HG02884 (cell line): ENCODE measurements at regions not wholly inside any gene's neighbourhood (a gene's known extent, or its start where the extent isn't known, plus 50 kb on each side); places are given as distances from the start of the nearest gene placed in this dataset.
"Not testable (repeated sequence)": the region's sequence is repeated elsewhere in the genome, so short reads cannot be mapped to it uniquely, and the experiment has no call there.

Experiments used
- ATAC-seq: cut with Tn5 transposase; IDR thresholded peaks from one replicate; pipeline ENCODE4 v1.9.1; 2021; ENCODE audit warnings: mild to moderate bottlenecking, moderate library complexity; ENCODE audit not compliant: unreplicated experiment

DNA sequence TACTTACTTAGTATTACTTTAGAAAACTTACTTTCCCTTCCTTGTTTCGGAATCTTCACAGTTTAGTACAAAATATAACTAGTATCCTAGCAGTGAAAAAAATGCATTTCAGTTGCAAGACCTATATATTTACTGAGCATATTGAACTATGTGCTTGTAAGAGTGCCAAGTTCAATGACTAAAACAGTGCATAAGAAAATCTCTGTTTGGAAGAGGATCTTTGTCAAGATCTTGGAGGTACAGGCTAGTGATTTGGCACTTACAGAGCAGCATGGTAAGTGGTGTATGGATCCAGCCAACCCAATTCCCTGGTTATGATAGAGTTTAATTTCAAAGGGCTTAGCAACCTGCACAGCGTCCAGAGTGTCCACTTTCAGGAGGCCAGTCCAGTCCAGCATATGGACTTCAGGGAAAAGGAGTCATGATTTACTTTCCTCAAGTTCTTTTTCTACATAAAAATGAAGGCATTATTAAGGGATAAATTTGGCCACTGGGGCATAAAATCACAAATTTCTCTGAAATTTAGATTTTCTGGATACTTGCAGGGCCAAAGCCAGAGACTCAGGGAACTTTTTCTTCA, 625.8 kb upstream of the BCHE start:
- no peak for ATAC-seq

DNA sequence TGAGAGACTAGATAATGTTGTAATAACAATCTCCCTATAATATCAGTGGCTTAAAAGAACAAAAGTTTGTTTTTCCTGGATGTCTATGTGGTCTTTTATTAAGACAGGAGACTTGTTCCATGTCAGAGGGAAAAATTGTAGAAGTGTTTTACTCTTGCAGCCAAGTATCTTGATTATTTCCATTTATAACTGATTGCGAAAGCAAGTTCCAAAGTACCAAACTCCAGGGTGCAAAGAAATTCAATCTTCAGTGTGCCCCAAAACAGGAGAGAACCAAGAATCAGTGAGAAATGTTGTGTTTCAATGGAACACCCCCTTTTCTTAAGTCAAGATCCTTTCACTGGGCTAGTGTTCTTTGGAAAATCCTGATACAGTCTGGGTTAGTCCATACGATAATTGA, 624.4 kb upstream of the BCHE start:
- ATAC-seq, result no peak

DNA sequence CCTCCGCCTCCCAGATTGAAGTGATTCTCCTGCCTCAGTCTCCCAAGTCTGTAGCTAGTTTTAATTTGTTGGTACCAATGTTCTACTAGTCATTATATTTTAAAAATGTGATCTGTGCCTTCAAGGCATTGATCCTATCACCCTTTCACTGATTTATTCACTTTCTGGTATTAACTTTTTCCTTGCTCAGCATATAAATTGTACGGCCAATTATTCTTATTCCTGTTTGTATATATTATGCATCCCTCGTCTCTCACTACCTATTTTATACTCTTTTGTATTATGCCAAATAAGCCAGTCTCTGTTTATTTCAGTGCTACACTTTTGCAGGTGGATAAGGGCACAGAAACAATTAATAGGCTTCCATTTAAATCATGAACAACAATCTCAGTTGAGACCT, 620.2 kb upstream of the BCHE start:
- no peak for ATAC-seq

DNA sequence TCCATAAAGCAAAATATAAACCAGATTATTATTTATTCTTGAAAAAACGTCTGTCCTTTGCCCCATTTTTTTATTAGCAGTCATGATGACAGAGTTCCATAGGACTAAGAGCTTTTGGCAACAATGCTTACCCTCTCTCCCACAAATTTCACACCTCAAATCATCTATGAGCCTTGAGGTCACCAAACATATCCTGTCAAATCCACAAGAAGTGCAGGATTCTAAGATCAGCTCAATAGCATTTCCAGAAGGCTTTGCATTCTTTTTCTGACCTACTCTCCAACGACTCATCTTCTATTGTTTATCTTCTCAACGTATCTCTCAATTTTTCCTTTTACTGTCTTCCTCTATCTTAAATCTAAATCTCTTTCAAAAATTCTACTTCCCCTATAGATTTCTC, 619.1 kb upstream of the BCHE start:
- ATAC-seq, result no peak

DNA sequence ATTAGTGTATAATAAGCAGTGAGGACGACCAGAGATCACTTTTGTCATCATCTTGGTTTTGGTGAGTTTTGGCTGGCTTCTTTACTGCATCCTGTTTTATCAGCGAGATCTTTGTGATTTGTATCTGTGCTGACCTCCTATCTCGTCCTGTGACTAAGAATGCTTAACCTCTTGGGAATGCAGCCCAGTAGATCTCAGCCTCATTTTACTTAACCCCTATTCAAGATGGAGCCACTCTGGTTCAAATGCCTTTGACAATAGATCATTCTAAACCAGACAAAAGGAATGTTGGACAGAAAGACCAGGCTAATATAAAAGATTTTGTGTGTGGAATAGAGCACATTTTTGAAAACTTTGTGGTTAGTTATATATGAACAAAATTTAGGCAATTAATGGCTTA, 618.5 kb upstream of the BCHE start:
- no peak for ATAC-seq

DNA sequence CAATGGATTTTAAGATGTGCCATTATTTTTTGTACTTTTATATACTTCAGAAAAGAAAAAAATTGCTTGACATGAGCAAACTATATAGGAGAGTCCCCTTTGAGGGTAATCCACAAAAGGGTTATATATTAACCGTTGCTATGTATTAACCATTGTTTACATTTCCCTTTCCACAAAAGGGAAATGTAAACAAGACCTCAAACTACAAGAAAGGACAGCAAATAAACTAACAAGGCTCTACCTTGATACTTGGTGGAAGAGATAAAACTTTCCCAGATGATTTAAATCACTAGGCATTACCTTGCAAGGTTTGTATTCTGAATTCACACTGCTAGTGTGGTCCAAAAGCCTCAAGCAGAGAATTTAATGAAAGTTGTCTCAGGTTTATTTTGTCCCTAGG, 616.3 kb upstream of the BCHE start:
- no peak for ATAC-seq

DNA sequence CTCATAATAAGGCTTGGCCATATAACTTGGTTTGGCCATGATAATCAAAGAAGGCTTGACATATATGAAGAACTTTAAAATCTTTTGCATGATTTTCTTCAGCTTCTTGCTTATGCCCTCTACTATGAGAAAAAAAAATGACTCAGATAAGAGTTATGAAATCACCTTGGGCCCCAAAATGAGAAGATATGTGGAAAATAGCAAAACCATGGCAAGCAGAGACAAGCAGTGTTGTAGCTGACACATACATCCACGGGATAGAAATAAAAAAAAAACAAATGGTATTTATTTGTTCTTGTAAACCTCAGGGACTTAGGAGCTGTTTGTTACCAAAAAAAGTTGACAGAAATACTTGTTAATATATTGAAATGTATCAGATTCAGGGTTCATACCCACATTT, 614.8 kb upstream of the BCHE start:
- ATAC-seq, result no peak

DNA sequence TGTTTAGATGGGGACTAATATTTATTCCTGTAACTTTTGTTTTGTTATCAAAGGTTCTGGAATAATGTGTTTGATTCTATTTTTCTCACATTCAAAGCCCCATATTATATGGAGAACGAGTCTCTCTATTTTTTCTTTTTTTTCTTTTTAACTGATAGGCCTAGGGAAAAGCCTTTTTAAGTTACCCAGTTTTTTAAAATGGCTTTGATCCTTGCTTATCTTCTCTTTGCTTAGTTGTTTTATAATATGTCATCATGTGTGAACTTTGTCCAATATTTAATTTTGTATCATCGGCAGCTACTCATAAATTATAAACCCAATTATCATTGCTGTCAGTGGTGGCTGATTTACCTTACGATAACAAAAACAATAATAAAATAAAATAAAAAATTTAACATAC, 610.3 kb upstream of the BCHE start:
- ATAC-seq, result no peak

DNA sequence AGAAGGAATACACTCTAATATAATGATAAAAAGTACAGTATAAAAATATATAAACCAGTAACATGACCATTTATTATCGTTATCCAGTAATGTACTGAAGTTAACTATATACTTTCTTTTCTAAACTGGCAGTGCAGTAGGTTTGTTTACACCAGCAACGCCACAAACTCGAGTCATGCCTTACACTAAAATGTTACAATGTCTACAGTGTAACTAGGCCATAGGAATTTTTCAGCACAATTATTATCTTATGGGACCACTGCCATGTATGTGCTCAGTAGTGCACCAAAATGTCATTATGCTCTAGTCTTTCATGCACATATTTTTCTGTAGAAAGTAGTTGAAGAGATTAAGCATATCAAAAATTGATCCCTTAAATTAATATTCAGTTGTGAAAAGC, 609.8 kb upstream of the BCHE start:
- no peak for ATAC-seq

DNA sequence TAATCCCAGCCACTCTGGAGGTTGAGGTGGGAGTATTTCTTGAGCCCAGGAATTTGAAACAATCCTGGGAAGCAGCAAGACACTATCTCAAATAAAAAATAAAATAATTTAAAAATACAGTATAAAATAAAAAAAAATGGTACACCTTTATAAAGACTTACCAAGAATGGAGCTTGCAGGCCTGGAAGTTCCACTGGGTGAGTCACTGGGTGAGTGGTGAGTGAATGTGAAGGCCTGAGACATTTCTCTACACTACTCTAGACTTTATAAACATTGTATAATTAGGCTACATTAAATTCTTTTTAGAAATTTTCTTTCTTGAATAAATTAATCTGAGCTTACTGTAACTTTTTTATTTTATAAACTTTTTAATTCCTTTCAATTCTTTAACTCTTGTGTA, 609.1 kb upstream of the BCHE start:
- no peak for ATAC-seq

DNA sequence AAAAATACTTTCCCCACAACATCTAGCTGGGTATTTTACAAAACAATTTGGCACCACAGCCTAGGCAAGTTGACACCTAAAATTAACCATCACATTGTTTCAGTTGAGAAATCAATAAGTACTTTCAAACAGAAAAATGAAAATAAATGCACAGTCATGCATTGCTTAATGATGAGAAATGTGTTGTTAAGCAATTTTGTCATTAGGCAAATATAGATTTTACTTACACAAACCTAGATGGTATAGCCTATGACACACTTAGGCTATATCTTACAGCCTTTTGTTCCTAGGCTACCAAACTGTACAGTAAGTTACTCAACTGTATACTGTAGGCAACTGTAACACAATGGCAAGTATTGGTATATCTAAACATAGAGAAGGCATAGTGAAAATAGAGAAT, 608.6 kb upstream of the BCHE start:
- ATAC-seq, result no peak

DNA sequence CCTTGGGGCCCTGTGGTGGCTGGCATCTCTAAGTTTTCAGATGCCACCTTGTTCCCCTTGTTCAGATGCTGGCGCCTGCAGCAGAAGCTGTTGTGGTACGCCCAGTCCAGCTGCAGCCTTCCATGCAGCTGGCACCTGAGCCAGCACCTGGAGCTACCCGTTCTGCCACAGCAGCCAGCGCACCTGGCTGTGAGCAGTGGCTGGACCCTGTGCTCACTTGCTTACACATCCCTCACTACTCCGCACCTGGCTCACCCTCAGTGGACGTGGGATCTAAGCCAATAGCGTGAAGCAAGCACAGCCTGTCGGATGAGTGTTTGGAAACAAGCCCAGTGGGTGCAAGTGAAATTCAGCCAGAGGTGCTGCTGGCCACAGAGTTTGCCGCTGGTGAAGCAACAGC, 607.5 kb upstream of the BCHE start:
- no peak for ATAC-seq

DNA sequence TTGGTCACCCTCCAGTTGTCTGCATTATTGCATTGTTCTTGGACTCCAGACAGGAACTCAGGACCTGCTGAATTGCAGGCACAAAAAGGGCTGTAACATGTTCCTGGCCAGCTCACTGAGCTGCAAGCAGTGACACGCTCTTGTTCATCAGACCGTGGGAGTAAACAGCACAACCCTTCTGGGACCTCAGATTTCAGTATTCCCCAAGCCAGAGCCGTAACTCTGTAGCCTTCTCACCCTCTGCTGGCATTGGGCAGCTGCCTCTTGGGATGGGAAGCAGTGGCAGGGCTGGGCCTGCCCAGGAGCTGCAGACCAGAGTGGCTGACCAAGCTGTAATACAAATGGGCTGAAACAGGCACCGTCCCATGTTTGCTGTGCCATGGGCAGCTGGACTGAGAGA, 607.1 kb upstream of the BCHE start:
- ATAC-seq, result no peak

DNA sequence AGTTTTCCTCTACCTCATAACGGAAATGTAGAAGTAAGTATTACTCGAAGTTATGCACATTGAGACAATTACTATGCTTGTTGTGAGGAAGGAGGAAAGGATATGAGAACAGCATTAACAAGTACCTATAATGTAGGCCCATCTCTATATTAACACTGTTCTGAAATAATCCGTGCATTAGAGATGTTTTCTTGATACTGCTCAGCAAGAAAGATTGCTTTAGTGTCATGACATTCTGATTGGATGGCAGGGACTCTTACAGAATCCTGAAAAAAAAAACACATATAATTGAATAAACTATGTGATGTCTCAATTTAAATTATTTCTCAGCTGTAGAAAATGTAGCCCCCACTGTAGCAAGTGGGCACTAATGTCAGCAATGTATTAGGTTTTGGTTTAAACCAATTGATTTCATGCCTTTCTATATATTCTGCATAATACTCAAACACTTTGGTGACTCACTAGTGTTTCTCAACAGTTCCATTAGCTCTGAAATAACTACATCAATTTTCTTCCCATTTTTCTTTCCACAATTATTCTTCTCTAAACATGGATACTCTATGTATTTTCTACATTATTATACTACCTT, 598.3 kb upstream of the BCHE start:
- no peak for ATAC-seq

DNA sequence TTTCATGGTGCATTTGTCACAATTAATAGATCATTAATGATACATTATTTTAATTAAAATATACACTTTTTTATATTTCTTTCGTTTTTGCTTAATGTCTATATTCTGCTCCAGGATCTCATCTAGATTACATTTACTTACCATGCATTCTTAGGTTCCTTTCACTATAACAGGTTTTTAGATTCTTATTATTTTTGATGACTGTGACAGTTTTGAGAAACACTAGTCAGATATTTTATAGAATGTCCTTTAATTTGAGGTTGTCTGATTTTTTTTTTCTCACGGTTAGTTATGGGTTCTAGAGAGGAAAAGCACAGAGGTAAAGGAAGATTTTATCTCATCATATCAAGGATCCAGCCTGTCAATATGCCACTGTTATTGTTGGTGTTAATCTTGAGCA, 595.8 kb upstream of the BCHE start:
- no peak for ATAC-seq

DNA sequence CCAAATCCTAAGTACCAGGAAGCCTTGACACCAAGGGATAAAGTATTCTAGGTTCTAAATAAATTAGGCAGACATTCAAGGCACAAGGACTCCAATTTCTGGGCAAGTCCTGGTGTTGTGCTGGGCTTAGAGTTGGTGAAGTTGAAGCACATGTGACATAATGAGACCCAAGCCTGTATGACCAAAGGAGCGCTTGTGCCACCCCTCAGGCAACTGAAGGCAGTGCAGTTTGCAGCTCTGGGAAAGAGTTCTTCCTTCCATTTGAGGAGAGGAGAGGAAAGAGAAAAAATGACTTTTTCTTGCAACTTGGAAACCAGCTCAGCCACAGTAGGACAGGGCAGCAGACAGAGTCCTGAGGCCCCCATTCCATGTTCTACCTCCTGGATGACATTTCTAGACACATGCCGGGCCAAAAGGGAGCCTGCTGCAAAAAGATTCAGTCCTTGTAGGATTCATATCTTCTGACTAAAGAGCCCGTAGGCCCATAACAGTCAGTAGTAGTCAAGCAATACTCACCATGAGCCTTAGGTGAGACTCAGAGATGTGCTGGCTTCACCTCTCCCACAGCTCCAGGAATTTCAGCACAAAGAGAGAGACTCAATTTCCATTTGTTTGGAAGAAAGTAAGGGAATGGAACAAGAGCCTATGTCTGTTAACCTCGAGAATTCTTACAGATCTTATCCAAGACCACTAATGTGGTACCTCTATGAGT, 588.8 kb upstream of the BCHE start:
- ATAC-seq, result no peak

DNA sequence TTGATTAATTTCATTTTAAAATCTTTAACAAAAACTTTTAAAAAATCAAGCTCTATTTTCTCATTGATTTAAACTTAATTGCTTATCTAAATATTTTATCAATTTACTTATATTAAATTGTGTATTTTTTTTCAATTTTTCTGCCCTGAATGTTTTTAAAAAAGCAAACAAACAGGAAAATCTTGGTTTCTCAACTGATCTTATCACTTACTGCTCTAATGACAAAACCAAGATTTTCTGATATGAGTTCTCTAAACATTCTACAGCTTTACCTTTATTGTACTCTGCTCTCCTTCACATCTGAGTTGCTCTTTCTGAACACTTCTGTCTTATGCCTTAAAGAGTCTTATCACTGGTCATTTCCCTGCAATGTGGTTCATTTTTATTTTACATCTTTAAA, 587.8 kb upstream of the BCHE start:
- ATAC-seq, result no peak

DNA sequence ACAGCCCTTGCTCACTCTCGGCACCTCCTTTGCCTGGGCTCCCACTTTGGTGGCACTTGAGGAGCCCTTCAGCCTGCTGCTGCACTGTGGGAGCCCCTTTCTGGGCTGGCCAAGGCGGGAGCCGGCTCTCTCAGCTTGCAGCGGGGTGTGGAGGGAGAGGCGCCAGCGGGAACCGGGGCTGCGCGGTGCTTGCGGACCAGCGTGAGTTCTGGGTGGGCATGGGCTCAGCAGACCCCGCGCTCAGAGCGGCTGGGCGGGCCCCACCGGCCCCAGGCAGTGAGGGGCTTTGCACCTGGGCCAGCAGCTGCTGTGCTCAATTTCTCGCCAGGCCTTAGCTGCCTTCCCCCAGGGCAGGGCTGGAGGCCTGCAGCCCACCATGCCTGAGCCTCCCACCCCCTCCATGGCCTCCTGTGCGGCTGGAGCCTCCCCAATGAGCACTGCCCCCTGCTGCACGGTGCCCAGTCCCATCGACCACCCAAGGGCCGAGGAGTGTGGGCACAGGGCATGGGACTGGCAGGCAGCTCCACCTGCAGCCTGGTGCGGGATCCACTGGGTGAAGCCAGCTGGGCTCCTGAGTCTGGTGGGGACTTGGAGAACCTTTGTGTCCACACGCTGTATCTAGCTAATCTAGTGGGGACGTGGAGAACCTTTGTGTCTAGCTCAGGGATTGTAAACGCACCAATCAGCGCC, 586.7 kb upstream of the BCHE start:
- ATAC-seq, result not testable (repeated sequence)

DNA sequence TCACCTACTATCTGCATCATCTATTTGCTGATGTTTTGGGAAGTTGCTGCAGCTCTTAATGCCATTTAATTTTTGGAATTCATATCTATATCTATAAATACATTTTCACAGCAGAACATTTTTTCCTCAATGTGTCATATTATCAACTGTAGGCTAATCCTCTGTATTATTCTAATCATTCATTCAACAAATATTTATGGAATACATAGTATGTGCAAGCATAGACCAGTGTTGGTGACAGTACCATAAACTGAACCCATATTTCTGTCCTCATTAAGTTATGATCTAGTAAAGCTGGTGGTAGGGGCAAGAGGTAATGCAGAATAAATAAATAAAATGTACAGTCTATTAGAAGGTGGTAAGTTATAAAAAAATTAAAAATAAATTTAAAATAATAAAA, 585.3 kb upstream of the BCHE start:
- ATAC-seq, result no peak

DNA sequence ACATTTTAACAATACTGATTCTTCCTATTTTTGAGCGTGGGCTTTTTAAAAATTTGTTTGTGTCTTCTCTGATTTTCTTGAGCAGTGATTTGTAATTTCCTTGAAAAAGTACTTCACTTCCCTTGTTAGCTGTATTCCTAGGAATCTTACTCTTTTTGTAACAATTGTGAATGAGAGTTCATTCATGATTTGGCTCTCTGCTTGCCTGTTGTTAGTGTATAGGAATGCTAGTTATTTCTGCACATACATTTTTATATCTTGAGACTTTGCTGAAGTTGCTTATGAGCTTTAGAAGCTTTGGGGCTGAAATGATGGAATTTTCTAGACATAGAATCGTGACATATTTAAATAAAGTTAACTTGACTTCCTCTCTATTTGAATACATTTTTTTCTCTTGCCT, 582.8 kb upstream of the BCHE start:
- ATAC-seq, result no peak

DNA sequence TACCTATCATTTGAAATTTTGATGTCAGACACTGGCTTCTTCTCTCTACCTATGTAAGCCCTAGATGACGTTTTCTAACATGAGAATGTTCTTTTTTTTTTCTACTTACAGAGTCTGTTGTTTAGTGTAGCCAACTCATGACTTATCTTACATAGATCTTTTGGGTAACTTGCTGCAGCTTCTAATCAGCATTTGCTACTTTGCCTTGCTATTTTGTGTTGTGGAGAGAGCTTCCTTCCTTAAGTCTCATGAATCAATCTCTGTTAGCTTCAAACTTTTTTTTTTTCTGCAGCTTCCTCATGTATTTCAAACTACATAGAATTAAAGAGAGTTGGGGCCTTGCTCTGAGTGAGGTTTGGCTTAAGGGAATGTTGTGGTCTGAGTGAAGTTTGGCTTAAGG, 568.7 kb upstream of the BCHE start:
- ATAC-seq, result no peak

DNA sequence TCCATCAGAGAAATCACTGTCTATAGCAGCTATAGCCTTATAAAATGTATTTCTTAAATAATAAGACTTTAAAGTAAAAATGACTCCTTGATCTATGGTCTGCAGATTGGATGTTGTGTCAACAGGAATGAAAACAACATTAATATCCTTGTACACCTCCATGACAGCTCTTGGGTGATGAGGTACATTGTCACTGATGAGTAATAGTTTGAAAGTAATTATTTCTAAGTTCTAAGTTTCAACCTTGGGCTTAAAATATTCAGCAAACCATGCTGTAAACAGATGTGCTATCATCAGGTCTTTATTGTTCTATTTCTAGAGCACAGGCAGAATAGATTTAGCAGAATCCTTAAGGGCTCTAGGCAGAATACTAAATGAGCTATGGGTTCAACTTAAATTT, 568.2 kb upstream of the BCHE start:
- ATAC-seq, result no peak
